GM18909 (cell line): ENCODE measurements at regions not wholly inside any gene's neighbourhood (a gene's known extent, or its start where the extent isn't known, plus 50 kb on each side); places are given as distances from the start of the nearest gene placed in this dataset.
A peak's percentile ranks its signal among the peaks of the same experiment; 100 is the strongest.
"Not testable (repeated sequence)": the region's sequence is repeated elsewhere in the genome, so short reads cannot be mapped to it uniquely, and the experiment has no call there.

ENCODE experiments used
- ATAC-seq: cut with Tn5 transposase; IDR thresholded peaks from one replicate; pipeline ENCODE4 v1.9.1; 2021; ENCODE audit warnings: mild to moderate bottlenecking; ENCODE audit not compliant: unreplicated experiment, poor library complexity

DNA sequence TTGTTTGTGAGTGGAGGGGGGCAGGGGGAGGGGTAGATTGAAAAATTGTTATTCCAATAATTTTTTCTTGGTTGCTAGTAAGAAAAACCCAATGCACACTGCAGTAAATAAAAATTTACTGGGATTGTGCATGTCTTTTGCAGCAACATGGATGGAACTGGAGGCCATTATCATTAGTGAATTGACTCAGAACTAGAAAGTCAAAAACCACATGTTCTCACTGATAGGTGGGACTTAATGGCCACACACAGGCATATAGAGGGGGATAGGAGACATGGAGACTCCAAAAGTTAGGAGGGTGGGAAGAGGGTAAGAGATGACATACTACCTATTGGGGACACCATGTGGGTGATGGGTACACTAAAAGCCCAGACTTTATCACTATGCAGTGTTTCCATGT, 67.2 kb downstream of the BUB3 start:
- no peak for ATAC-seq

DNA sequence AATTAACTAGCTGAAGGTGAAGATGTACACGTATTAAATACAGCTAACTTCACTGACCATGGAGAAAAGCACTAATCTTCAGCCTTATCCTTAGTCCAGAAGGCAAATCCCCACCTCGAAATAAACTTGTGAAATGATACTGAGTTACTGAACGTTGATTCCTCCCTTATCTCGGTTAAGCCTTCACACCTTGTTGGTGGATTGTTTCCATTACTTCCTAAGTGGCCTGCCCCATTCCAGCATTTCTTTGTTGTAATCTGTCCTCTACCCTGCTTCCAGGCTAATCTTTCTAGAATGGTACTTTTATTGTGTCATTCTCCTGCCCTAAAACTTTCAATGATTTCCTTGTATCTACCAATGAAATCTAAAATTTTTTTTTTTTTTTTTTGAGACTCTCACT, 68.6 kb downstream of the BUB3 start:
- no peak for ATAC-seq

DNA sequence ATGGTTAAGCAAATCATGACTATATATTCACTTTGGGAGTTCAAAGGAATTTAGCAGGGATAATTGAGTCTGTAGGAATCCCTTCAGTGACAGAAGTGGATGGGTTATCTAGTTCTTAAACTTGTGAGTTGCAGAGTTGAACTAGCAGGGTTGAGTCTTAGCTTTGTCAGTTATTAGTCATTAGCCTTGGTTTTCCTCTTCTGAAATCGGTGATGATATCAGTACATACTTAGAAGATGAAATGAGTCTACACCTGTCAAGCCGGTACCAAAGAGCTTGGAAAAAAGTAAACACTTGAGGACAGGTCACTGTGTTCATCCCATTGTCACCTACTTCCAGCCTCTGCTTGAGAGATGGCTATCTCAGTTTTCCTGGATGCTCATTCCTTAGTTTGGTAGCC, 73.5 kb downstream of the BUB3 start:
- no peak for ATAC-seq

DNA sequence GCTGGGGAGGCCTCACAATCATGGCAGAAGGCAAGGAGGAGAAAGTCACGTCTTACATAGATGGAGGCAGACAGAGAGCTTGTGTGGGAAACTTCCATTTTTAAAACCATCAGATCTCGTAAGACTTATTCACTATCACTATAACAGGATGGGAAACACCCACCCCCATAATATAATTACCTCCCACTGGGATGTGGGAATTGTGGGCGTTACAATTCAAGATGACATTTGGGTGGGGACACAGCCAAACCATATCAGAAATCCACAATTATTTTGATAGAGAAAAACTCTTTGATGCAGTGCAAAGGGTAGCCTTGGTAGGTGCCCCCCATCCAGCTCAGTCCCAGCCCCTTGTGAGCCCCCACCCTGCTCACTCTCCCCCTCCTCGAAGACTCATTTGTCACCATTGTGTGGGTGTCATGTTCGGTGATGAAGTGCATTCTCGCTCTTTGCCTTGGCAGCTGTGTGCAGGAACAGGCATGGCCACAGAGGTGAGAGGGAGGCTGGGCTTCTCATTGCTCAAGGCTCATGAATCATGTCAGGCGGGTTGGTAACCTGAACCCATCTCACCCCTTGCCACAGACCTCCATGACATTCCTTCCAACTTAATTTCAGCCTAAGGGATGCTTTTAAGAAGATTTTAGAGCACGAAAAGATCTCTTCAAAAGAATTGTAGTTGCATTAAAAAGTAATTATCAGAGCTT, 75.9 kb downstream of the BUB3 start:
- no peak for ATAC-seq

DNA sequence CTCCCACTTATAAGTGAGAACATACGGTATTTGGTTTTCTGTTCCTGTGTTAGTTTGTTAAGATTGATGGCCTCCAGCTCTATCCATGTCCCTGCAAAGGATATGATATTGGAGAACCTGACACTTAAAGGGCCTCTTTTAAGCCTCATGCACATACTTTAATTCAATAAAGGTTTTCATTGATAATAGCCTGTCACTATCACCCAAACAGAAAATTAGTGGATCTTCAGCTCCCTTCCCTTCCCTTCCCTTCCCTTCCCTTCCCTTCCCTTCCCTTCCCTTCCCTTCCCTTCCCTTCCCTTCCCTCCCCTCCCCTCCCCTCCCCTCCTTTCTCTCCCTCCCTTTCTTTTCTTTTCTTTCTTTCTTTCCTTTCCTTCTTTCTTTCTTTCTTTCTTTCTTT, 78.7 kb downstream of the BUB3 start:
- not testable (repeated sequence) for ATAC-seq

GRCh38 chr10:123235014-123235413, 80.8 kb downstream of the BUB3 start:
- ATAC-seq = not testable (repeated sequence)

DNA sequence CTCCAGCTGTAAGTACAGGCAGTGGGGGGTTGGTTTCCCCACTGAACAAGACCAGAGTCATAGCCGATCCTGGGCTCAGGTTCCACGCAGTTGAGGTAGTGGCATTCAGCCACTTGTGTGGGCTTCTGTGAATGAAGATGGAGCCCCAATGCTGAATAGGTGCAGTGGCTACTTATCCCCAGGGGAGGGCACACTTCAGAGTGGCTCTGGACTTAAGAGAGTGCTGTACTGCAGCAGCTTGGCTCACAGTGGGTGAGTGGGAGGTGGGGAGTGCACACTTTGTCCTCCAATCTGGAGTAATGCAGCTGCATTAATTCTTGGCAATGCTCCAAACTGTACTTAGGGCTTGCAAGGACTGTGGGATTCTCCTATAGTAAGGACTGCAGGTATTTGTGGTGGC, 81.9 kb downstream of the BUB3 start:
- no peak for ATAC-seq

DNA sequence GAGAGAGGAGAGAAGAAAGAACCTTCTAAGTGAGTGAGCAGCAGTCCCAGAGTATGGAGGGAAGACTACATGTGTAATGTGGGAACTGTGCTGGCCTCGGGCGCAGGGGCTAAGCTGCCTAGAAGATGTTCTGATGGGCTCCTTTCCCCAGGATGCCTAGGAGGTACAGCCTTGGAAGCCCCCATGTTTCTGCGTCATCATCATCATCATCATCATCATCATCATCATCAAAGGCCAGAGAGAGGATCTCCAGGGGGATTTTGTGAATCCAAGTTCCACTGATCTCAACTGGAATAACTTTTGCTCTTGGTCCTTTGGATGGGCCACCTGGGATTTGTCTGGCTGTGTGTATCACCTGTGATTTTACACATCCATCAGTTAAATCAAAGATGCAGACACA, 86.0 kb downstream of the BUB3 start:
- no peak for ATAC-seq

GRCh38 chr10:123240776-123241175, 86.6 kb downstream of the BUB3 start:
- no peak for ATAC-seq

DNA sequence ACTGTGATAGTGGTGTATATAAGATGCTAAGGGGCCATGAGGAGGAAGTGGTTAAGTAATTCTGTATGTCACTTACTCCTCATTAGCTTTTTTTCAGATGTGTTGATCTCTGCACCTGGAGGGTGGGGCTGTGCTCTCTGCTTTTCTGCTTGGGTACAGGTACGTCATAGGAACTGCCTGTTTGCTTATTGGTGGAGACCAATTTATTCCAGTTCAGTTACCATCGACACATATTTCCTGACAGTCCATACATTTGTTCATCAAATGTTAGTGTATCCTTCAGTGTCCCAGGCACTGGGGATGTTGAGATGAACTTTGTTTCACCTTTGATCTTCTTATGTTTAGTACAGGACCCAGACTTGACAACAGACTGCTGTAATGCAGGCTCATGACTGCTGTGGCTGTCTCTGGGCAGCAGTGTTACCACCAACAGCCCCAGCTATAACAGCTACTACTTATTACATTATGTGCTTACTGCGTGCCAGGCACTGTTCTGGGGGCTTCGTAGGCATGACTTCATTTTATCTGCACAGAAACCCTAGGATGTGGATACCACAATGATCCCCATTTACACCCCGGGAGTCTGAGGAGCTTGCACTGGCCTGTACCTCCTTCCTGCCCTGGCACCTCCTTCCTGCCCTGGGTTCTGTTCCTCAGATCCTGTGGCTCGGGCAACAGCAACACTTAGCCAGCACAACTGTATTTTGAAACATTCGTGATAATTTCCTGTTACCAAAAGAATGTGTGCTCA, 87.4 kb downstream of the BUB3 start:
- peak; percentile 57 for ATAC-seq

GRCh38 chr10:123244747-123245146, 90.5 kb downstream of the BUB3 start:
- no peak for ATAC-seq

DNA sequence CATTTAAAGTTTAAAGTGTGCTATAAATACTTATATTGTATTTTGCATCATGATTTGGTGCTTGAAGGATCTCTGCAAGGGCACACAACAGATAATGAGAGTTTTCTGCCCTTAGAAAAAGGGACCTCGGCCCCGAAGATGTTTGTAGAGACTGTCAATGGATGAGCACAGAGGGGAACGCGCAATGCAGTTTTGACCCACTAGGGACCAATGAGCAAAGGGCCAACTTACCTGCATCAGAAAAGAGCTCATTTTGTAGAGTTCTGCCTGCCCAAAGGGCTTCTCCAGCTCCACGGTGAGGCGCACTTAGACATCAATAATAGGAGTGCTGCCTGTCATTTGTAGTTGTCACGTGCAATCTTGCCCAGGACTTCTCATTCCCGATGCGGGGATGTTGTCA, 91.1 kb downstream of the BUB3 start:
- ATAC-seq = no peak

DNA sequence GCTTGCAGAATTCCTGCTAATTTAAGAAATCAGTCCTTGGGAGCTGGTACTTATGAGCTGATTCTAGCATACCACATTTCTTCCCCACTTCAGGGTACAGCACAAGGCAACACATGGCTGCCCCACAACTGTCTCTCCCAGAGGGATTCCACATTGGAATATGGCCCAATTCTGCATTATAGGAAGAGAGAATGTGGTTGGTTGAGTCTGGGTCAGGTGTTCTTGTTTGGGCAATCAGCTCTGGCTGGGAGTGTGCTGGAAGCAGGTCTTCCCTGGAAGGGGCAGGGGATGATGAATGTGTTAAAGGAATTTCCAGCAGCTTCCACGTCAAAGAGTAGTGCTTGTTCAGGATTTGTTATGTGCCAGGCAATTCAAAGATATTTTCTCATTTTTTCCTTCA, 95.7 kb downstream of the BUB3 start:
- ATAC-seq = no peak

DNA sequence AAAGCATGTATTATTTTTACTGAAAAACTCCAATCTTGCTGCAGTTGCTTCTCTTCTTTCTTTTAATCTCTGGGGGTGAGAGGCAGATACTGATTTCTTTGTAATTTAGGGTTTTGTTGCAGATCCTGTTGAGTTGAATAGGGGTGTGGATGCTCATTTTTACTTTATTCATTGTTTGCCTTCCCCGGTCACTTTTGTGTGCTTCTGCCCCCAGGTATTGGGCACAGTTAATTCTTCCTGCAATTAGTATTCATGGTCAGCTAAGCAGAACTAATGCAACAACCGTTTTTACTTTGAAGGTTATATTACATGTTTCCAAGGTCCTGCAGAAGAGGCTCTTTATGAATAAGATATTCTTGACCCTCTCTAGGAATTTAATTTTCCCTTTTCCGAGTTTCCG, 96.4 kb downstream of the BUB3 start:
- ATAC-seq = no peak

- no peak for ATAC-seq
Measured at GRCh38 chr10:123252779-123253178, 98.6 kb downstream of the BUB3 start.

GRCh38 chr10:123254343-123254742, 100.1 kb downstream of the BUB3 start:
- not testable (repeated sequence) for ATAC-seq

DNA sequence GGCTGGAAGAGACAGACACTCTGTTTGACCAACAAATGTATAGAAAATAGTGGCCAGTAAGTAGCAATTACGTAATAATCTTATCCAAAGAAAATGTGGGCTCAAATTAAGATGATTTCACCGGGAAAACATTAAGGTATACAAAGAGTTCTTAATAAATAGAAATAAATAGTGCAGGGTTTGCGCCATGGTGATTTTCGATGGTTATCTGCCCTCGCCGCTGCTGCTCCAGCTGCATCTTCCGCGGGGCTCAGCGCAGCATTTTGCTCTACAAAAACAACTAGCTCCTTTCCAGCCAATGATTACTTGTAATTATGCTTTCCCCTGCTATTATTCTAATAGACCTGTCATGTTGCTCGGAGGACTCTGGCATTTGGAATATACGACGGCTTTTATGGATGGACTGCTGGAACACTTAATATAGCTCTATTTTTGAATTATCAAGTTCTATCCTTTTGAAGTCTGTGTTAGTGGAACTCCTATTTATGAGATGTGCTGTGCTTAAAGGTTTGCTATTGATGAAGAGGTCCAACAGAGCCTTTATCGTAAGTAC, 103.8 kb downstream of the BUB3 start:
- no peak for ATAC-seq

GRCh38 chr10:123259081-123259480, 104.9 kb downstream of the BUB3 start:
- no peak for ATAC-seq

DNA sequence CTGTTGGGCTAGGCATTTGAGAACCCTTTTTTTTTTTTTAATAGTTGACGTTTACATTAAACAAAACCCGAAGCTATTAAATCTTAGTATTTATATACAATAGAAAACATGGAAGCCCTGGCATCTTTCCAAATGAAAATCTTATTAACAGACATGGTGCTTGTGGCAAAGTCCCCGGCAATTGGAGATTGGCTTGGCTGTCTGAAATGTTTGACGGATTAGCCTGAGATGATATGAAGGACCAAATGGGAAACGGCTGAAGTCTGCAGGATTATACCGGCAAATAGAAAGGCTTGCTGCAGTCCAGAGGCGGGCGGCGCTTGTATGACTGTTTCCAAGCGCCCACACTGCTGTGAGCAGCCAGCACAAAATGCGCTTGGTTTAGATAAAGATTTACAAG, 105.6 kb downstream of the BUB3 start:
- no peak for ATAC-seq

GRCh38 chr10:123262456-123262855, 108.3 kb downstream of the BUB3 start:
- ATAC-seq = no peak

- no peak for ATAC-seq
Measured at GRCh38 chr10:123266971-123267370, 112.8 kb downstream of the BUB3 start.
